GM18498 (cell line): ENCODE measurements at regions not wholly inside any gene's neighbourhood (a gene's known extent, or its start where the extent isn't known, plus 50 kb on each side); places are given as distances from the start of the nearest gene placed in this dataset.

ENCODE experiments used
- ATAC-seq: cut with Tn5 transposase; IDR thresholded peaks from one replicate; pipeline ENCODE4 v1.9.1; 2021; ENCODE audit warnings: mild to moderate bottlenecking, moderate library complexity; ENCODE audit not compliant: unreplicated experiment

DNA sequence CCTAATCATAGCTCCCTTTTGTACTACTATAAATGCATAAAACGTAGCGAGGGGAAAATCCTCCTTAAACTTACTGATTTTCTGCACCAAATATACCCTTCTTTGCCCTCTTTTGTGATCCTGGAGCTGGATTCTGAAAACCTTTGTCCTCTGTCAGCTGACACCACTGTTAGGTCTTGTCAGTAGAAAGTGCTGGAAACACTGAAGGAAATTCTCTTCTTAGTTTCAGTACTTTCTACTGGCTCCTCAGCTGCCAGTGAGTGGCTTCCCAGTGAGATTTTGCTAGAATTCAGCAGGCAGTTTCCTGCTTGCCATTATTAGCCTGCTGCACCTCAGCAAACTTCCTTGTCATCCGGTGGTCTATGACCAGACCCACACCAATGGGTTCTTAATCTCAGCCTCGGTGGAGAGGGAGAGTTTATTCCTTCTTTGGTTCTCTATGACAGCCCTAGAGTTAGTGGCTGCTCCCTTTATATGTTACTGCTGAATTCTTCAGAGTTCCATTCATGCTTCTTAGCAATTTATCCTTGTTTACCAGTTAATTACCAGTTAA lies 476.2 kb downstream of the FSCB start:
- ATAC-seq: no peak

DNA sequence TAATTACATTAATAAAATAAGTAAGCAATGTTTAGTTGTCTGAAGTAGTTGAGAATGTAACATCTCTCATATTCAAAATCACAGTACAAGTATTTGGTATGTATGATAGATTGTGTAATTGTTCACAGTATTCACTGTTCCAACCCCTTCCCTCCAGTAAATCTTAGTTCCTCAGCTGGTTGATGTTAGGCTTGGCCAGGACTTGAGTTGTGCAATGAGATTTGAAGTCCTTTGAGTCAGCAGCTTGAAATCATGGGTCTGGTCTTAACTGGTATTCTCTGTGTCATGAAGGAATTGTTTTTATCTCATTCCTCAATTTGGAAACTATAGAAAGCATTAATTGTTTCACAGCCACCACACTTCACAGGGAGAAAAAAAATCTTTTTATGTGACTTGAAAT lies 477.1 kb downstream of the FSCB start:
- ATAC-seq: no peak

DNA sequence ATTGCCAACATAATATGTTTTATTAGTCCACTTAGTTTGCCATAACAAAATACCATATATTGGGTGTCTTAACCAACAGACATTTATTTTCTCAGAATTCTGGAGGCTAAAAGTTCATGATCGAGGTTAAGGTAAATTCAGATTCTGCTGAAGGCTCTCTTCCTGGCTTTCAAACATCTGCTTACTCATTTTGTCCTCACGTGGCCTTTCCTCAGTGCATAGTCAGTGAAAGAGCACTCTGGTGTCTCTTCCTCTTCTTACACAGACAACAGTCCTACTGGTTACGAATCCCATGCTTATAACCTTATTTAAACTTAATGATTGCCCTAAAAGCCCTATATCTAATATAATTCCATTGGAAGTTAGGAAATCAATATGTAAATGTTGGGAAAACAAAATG lies 479.7 kb downstream of the FSCB start:
- ATAC-seq: no peak

DNA sequence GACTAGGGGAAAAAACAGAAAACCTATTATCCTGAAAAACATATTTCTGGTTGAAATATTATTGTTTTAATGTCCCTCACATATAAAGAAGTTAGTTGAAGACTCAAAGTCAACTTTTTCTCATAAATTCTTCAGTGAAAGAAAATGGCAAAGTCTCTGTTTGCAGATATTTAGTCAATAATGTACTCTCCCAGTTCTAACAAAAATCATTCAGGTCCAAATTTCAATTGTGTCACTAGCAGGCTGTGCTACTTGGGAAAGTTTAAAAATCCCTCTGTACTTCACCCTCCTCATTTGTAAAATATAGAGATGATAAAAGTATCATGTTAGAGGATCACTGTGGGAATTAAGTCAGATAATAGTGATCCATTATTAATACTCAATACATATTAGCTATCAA lies 496.5 kb downstream of the FSCB start:
- ATAC-seq: no peak

DNA sequence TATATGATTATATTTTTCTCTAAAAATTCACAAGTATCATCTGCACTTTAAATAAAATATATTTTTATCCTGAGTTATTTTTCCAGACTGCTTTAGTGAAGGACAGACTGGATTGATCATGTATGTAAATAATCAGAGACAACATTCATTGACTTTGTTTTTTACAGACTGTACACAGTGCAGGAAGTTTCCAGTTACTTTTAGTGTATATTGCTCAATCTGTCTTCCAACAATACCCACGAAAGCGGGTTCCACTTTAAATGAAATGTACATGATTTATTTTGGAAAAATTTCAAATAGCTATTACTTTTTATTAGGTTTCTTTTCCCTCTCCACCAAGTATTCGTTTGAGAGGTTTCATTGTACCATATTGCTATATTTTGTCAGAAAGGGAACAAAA lies 497.0 kb downstream of the FSCB start:
- ATAC-seq: no peak

DNA sequence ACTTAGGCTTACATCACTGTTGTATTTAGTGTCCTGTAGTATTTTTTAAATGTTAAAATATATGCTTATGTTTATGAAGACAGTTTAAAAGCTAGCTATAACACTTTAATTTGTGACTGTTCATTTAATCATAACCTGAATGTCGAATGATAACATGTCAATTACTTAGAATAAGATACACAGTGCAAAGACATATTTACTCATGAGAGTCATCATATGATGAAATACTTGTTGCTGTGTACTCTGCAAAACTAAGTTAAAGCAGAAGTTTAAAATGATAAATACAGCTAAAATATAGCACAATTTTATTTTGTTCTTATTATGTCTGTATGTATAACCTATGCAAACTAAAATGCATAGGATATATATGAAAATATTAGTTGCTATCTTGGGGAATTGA lies 497.4 kb downstream of the FSCB start:
- no peak for ATAC-seq

DNA sequence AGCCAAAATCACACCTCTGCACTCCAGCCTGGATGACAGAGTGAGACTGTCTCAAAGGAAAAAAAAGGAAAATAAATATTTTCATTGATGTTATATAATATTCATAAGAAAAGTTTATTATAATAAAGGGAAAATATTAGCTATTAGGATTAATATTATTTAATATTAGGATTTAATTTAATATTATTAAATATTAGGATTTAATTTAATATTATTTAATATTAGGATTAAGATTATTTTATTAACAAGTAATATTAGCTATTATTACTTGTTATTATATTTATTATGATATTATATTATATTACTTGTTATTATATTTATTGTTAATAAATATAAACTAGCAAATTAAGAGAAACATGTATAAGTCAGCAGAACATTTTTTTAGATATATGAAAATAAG lies 518.1 kb downstream of the FSCB start:
- no peak for ATAC-seq

DNA sequence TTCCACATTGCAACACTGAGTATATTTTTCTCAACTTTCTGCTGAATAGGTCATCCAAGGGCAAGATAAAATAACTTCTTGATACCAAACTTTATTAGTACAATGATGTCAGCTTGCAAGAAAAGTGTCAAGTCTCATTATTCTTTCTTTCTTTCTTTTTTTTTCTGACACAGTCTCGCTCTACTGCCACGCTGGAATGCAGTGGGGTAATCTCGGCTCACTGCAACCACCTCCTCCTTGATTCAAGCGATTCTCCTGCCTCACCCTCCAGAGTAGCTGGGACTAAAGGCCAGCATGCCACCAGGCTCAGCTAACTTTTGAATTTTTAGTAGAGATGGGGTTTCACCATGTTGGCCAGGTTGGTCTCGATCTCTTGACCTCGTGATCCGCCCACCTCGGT lies 523.4 kb downstream of the FSCB start:
- ATAC-seq: no peak

DNA sequence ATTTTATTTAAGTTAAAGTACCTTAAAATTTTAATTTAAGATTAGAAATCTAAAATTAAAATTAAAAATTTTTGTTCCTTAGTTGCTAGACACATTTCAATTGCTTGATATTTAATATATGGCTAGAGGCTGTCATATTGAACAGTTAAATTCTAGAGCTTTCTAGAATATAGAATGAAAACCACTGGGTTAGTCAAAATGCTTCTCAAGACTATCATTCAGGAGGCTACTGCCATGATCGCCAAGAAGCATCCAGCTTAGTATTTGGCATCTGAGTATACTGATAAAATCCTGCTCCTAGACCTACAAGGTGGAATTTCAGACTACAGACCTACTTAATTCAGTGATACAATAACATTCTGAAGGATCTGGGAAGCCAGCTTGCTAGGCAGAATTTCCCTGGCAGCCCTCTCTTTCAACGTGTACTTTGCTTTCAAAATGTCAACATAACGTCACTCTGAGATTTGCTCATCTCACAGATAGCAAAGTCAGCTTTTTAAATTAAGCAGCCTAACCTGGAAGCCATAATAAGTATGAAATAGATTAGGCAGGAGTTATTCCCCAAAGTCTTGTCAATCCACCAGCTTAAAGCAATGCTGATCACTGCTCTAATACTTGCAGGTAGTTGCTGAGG lies 525.8 kb downstream of the FSCB start:
- ATAC-seq: no peak

DNA sequence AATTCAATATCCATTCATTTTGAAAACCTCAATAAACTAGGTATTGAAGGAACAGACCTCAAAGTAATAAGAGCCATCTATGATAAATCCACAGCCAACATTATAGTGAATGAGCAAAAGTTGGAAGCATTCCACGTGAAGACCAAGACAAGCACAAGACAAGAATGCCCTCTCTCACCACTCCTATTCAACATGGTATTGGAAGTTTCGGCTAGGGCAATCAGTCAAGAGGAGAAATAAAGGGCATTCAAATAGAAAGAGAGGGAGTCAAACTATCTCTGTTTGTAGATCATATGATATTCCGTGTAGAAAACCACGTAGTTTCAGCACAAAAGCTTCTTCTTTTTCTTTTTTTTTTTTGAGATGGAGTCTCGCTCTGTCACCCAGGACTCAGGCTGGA lies 550.3 kb downstream of the FSCB start:
- ATAC-seq: no peak

DNA sequence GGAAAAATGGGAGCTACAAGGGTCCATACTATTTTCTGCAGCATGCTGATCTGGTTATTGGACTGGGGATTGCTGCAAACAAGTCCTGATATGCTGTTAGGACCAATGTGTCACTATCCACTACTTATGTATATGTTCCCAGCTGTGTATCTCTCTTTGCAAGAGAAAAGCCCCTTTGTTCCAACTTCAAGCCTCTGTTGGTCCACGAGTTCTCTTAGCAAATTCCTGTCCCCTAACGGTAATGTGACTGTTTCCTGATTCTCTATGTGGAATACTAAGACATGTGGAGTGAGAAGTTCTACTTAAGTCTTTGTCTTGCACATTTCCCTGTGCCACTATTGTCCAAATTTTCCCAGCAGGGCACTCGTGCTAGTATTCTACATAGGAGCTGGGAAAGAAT lies 557.7 kb downstream of the FSCB start:
- ATAC-seq: no peak

DNA sequence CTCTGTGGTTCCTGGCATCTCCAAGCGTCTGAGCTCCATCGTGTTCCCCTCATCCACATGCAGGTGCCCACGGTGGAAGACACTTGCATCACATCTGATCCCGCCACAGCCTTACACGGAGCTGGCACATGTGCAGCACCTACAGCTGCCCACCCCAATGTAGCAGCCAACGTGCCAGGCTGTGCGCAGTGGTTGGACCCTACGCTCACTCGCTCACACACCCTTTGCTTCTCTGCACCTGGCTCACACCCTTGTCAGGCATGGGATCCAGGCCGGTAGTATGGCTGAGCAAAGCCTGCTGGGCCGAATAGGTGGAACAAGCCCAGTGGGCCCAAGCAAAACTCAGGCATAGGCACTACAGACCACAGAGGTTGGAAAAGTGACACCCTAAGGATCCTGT lies 567.2 kb downstream of the FSCB start:
- ATAC-seq: no peak

DNA sequence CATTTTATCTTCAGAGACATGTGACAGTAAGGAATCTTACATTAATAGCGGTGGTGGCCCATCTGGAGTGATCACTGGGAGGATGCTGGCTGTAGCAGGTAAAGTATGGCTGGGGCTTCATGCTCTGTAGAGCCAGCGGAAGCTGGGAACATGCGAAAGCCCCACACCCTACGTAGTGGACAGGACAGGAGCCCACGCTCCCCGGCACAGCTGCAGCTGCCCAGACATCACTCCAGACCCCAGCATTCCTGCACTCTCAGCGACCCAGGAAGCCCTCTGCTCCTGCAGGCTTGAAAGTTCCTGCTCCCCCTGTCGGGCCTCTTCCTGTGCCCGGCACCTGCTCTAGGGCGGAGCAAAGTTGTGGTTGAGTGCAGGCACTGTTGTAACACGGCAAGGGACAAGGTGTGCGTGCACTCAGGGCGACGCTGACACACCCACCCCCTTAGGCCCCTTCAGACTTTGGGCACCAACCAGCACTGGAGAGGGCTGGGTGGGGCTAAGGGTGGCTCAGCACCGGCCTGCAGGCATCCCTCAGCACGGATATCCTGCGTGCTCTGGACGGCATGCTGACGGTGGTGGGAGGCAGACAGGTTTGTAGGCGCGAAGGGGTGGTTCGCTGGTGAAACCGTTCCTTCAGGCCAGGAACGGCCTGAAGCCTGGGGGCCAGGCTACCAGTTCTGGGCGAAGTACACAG lies 568.3 kb downstream of the FSCB start:
- no peak for ATAC-seq

DNA sequence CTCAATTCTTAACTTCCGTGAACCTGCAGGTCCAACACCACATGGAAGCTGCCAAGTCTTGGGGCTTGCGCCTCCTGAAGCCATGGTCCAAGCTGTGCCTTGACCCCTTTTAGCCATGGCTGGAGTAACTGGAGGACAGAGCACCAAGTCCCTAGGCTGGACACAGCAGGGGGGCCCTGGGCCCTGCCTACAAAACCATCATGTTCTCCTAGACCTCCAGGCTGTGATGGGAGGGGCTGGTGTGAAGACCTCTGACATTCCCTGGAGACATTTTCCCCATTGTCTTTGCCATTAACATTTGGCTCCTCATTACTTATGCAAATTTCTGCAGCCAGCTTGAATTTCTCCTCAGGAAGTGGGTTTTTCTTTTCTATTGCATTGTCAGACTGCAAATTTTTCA lies 570.1 kb downstream of the FSCB start:
- no peak for ATAC-seq

DNA sequence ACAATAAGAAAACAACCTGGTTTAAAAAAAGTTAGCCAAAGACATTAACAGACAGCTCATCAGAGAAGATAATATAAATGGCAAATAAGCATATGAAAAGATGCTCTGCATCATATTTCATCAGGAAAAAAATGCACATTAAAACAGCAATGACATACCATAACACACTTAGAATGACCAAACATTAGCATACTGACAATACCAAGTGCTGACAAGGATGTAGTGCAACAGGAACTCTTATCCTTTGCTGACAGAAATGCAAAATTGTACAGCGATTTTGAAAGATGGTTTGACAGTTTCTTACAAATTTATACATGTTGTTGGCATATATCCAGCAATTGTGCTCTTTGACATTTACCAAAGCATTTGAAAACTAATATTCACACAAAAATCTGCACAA lies 573.0 kb downstream of the FSCB start:
- no peak for ATAC-seq

DNA sequence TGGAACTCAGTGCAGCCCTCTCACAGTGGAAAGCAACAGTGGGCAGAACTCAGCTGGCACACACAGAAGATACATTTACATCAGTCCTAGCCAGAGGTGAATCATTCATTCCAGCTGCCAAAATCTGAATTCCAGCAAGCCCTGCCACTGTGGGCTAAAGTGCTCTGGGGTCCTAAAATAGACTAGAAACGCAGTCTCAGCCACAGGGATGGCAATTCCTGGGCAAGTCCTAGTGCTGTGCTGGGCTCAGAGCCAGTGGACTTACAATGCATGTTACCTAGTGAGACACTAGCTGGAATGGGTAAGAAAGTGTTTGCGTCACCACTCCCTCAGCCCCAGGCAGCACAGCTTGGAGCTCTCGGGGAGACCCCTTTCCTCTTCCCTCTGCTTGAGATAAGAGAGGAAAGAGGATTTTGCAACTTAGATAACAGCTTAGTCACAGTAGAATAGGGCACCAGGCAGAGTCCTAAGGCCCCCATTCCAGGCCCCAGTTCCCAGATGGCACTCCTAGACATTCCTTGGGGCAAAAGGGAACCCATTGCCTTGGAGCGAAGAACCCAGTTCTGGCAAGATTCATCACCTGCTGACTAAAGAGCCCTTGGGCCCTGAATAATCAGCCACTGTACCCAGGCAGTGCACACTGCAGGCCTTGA lies 592.9 kb downstream of the FSCB start:
- no peak for ATAC-seq

DNA sequence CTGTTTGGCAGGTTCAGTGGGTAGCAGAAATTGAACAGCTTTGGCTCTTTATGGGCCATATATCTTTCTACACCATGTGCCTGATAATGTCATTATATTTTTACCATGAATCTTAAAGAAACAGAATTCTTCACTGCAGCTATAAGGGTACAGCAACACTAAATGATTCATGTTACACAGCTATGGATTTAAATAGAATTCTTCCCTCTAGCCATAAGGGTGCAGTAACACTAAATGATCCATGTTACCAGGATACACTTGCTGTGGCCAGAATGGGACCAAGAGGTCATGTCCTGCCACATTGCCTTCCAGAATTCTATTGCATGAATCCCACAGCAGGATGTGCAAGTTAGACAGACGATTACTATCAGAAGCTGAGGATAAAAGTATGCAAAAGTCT lies 603.9 kb downstream of the FSCB start:
- no peak for ATAC-seq

DNA sequence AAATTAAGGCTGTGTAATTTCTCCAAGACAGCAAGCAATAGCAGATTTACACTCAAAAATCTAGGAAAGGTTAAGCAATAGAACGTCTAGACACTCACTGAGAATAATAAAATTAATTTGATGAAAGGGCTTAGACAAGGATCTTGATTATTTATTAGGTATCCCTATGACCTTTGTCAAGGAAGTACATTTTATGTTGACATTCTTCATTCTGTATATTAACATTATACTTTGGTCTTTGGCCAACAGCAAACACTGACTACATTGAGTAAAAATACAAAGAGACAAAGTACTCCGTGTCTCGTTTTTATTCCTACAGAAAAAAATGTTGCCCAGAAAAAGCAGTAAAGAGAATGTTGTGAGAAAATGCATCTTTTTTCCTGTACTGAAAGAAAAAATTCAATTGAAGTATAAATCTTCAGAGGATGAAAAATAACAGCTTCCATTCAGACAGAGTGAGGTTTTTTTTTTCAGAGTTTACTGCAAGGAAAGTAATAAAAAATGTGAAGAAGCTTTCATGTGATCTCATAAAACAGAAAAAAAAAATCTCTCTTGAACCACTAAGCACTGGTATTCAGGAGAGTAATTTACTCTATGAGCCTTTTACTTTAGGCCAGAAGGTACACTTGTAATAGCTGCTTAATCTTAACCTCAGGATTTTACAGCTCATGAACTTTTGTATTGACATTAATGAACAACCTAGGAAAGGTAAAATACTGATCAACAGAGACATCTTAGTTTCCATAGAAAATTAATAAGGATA lies 605.0 kb downstream of the FSCB start:
- ATAC-seq: no peak

DNA sequence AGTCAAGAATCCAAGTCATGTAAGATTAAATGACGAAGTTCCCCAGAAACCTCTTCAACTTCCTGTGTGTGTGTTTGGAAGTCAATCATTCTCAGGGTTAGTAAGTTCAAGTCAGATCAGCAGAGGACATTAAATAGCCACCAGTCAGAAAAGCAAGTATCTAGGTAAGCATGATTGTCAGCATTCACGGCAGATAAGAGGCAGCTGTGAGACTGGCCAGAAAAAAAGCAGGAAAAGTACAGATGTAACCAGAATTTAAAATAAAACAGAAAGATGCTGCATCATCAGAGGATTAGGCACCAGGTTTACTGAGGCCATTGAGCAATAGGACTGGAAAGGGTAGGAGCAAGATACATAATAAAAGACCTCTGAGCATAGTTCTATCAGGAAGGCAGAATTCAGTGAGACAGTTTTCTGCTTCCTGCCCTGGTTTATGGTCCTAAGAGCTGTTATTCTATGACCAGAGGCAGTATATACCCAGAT lies 606.9 kb downstream of the FSCB start:
- ATAC-seq: no peak

DNA sequence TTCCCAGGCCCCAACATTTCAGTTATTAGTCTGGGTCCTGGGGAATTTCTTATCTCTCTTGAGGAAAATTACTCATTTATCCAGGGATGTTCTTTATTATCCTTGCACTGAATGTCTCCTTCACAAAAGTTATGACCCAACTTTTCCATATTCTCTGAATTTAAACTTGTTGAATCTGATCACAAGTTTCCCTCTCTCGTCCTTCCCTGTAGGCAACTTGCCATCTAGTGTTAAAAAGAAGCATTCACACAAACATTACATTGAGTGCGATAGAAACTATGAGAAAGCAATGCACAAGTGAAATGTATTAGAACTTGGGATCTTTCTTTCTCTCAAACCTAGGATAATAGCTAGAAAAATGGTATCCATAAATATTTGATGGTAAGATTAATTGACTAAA lies 608.4 kb downstream of the FSCB start:
- ATAC-seq: no peak

DNA sequence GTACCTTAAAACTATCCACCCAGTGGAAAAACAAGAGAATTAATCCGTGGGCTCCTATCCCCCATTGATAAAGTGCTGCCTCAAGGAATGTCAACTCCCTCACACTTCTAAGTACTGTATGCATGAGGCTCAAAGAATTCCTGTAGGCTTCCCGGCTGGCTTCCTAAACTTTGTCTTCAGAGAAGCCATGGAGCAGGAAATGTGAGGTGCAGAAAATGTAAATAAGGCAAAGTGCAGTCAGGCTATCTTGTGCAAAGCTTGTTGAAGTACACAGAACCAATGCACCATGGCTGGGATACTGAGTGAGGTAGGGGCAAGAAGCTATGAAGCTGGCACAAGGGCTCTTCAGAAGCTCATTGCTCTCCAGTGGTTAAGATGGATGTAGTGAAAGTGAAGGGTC lies 611.0 kb downstream of the FSCB start:
- ATAC-seq: no peak
